Psoas muscle (tissue), 7 donors: ENCODE measurements at regions not wholly inside any gene's neighbourhood (a gene's known extent, or its start where the extent isn't known, plus 50 kb on each side); places are given as distances from the start of the nearest gene placed in this dataset.

Source experiments
- ATAC-seq, 4 donors: fragments of 200-7000 bp; cut with Tn5 transposase; one replicate each; pipeline ENCODE4 v1.9.1; 2020; ENCODE audit warnings: moderate library complexity in 3 of 4, mild to moderate bottlenecking in 2 of 4
- DNase-seq, 2 donors: peaks; one replicate each; pipeline ENCODE4 v3.0.0-alpha.2; 2020
- H3K27ac ChIP-seq: fragments of 200-600 bp; one replicate; pipeline ENCODE4 v1.8.0; 2022
- H3K27me3 ChIP-seq, 3 donors: fragments of 200-600 bp in 1 of 3; one replicate each; pipeline versions ENCODE4 v1.6.1 to v1.8.0; 2013 to 2022; ENCODE audit warnings: low read length in 2 of 3, mild to moderate bottlenecking in 2 of 3, moderate library complexity in 1 of 3; ENCODE audit not compliant: insufficient read depth in 3 of 3
- H3K36me3 ChIP-seq, 2 donors: fragments of 200-600 bp in 1 of 2; one replicate each; pipeline versions ENCODE4 v1.6.1 to v1.8.0; 2013 to 2022; ENCODE audit warnings: low read depth in 1 of 2, mild to moderate bottlenecking in 1 of 2, moderate library complexity in 1 of 2; ENCODE audit not compliant: insufficient read depth in 1 of 2
- H3K4me1 ChIP-seq: fragments of 200-600 bp; one replicate; pipeline ENCODE4 v1.8.0; 2022
- H3K4me3 ChIP-seq: fragments of 200-600 bp; one replicate; pipeline ENCODE4 v1.8.0; 2022; ENCODE audit warnings: mild to moderate bottlenecking
- H3K9me3 ChIP-seq: fragments of 200-600 bp; one replicate; pipeline ENCODE4 v1.8.0; 2022
- CTCF ChIP-seq: fragments of 200-600 bp; IDR thresholded peaks from one replicate; pipeline ENCODE4 v1.8.0; 2022; ENCODE audit warnings: antibody characterized with exemption
- WGBS, 3 donors: extraction: QIAGEN DNeasy Blood & Tissue Kit; methylation state at CpG; one replicate each; pipeline versions ENCODE4 v1.1.6 to v1.1.7; 2013; 5-methylcytosine and 5-hydroxymethylcytosine counted together
- intact Hi-C, 2 donors: fragments of 100-400 bp; cut with DNase I; formaldehyde crosslinking; loops; one replicate each; pipeline versions ENCODE4 v1.11.0 to v1.14.2; 2022
- donor health status: healthy with polysubstance abuse.
- donor health status: DM: no; HTN: no; CAD: no; lungs with moderate emphysema.
- donor health status: Bipolar disorder and iron deficiency.
- donor health status: healthy.
- donor health status: DM: yes; HTN: yes; CAD: no.
- donor health status: DM: no; HTN: no; CAD: no.
- donor health status: DM: yes; HTN: yes; CAD: no.

GRCh38 chr14:22280497-22281316, 308.3 kb downstream of the DAD1 start:
- TF ChIP-seq CTCF, result no peak
- intact Hi-C loops, result no loop called here
- DNase-seq (no peak), ATAC-seq (no peak)
- H3K27ac ChIP-seq, result no peak overlapping the region
- no peaks in the 10 kb centered on the region for H3K4me1 ChIP-seq
- WGBS, 3 donors, result 61 to 64% (median 61%) methylated on average over 5 of the region's 5 CpGs
- H3K4me3 ChIP-seq, result no peak overlapping the region
- H3K27me3 ChIP-seq, result peaks cover 0 to 5% (median 1%) of the 10 kb centered on the region in 3 donors
- no peaks in the 10 kb centered on the region for H3K9me3 ChIP-seq
- no peaks in the 10 kb centered on the region for H3K36me3 ChIP-seq

GRCh38 chr14:22276913-22277816, 311.9 kb downstream of the DAD1 start:
- ATAC-seq, result no peak
- H3K36me3 ChIP-seq, result no peaks in the 10 kb centered on the region
- DNase-seq, result no peak
- WGBS, 3 donors, result 42 to 47% (median 43%) methylated on average over 4 of the region's 4 CpGs
- H3K27ac ChIP-seq, result no peak overlapping the region
- H3K4me3 ChIP-seq, result no peak overlapping the region
- peaks cover 0 to 5% (median 1%) of the 10 kb centered on the region in 3 donors for H3K27me3 ChIP-seq
- TF ChIP-seq CTCF, result peak; percentile 20
- intact Hi-C loops, result no loop called here
- no peaks in the 10 kb centered on the region for H3K9me3 ChIP-seq
- H3K4me1 ChIP-seq, result no peaks in the 10 kb centered on the region

- no peak for TF ChIP-seq CTCF
- WGBS, 3 donors, result 34 to 39% (median 37%) methylated on average over 11 of the region's 11 CpGs
- H3K27me3 ChIP-seq, result peaks cover 0 to 5% (median 0%) of the 10 kb centered on the region in 3 donors
- H3K4me1 ChIP-seq, result no peaks in the 10 kb centered on the region
- intact Hi-C loops, result no loop called here
- no peaks in the 10 kb centered on the region for H3K9me3 ChIP-seq
- no peak overlapping the region for H3K4me3 ChIP-seq
- DNase-seq (no peak), ATAC-seq (no peak)
- no peak overlapping the region for H3K27ac ChIP-seq
- no peaks in the 10 kb centered on the region for H3K36me3 ChIP-seq
Observed at GRCh38 chr14:22271838-22272799, 316.9 kb downstream of the DAD1 start.

- intact Hi-C loops, result no loop called here
- DNase-seq (no peak), ATAC-seq (no peak)
- no peak for TF ChIP-seq CTCF
- Histone ChIP-seq H3K27ac (no peak overlapping the region), H3K36me3 (no peaks in the 10 kb centered on the region), H3K4me1 (no peaks in the 10 kb centered on the region), H3K27me3 (no peaks in the 10 kb centered on the region), H3K4me3 (no peak overlapping the region), H3K9me3 (no peaks in the 10 kb centered on the region)
- WGBS, 3 donors, result 46 to 66% (median 63%) methylated on average over 2 of the region's 2 CpGs
Observed at GRCh38 chr14:22268875-22269274, 320.1 kb downstream of the DAD1 start.
